Activated CD4-positive, alpha-beta T cell treated with anti-CD3 and anti-CD28 coated beads for 36 hours (primary cell): ENCODE measurements at regions not wholly inside any gene's neighbourhood (a gene's known extent, or its start where the extent isn't known, plus 50 kb on each side); places are given as distances from the start of the nearest gene placed in this dataset.

ENCODE experiments used
- ATAC-seq: fragments of 200-7000 bp; cut with Tn5 transposase; one replicate; pipeline ENCODE4 v1.10.0; 2021; ENCODE audit warnings: mild to moderate bottlenecking, moderate library complexity
- CTCF ChIA-PET: fragments of 350-600 bp; sonication (Branson Sonifier 250); formaldehyde crosslinking; loops from one replicate; lab custom pipeline; 2021; ENCODE audit warnings: antibody characterized with exemption; lab: Charles Lee
- POLR2A ChIA-PET: fragments of 350-600 bp; sonication (Branson Sonifier 250); formaldehyde crosslinking; loops from one replicate; lab custom pipeline; 2021; ENCODE audit warnings: antibody characterized with exemption, inconsistent platforms; lab: Charles Lee
- DNase-seq: peaks from one replicate; pipeline ENCODE4 v3.0.0-alpha.2; 2020
- H3K27ac Mint-ChIP-seq: one replicate; pipeline ENCODE4 v1.8.0; 2021; ENCODE audit warnings: mixed read lengths
- H3K27me3 Mint-ChIP-seq: one replicate; pipeline ENCODE4 v1.8.0; 2021; ENCODE audit warnings: mixed read lengths
- H3K36me3 Mint-ChIP-seq: one replicate; pipeline ENCODE4 v1.8.0; 2021; ENCODE audit warnings: low read depth, mixed read lengths
- H3K4me1 Mint-ChIP-seq: one replicate; pipeline ENCODE4 v1.8.0; 2021; ENCODE audit warnings: mixed read lengths
- H3K4me3 Mint-ChIP-seq: one replicate; pipeline ENCODE4 v1.8.0; 2021; ENCODE audit warnings: mild to moderate bottlenecking, moderate library complexity, mixed read lengths
- H3K9me3 Mint-ChIP-seq: one replicate; pipeline ENCODE4 v1.8.0; 2021; ENCODE audit warnings: low read depth, mixed read lengths
- intact Hi-C, 2 experiments: fragments of 100-400 bp; cut with DNase I in 1 of 2; cut with micrococcal nuclease in 1 of 2; formaldehyde crosslinking; loops; one replicate each; pipeline versions ENCODE4 v1.14.2 to v1.15.1; 2022 to 2024; cut with DNase I, micrococcal nuclease

DNA sequence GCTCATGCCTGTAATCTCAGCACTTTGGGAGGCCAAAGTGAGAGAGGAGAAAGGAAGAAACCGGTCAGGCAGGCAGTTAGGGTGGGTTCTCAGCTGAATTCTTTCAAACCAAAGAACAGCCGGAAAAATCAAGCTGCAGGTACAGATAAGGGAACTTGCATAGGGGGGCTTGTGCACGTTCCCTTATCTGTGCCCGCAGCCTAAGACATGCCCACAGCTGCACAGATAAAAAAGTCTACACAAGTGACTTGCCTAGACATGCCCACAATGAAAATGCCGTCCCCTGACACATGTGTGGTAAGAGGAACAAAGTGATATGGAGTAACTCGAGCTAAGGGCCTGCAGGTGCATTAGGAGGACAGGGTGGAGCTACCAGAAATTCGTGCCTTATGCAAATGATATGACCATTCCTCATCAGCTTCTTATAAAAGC is 175.8 kb upstream of the SALL4 start:
- DNase-seq, result no peak
- H3K4me3 Mint-ChIP-seq, result no peak overlapping the region
- no peaks in the 10 kb centered on the region for H3K36me3 Mint-ChIP-seq
- H3K4me1 Mint-ChIP-seq, result no peaks in the 10 kb centered on the region
- H3K9me3 Mint-ChIP-seq, result peaks cover 5% of the 10 kb centered on the region
- CTCF ChIA-PET, result interaction anchor here (0.6 kb wide), 1 partner anchor 46 kb away, joined by 3 read pairs; no protein-coding TSS in a partner anchor
- H3K27me3 Mint-ChIP-seq, result no peaks in the 10 kb centered on the region
- intact Hi-C loops, result no loop called here
- no peak overlapping the region for H3K27ac Mint-ChIP-seq
- no peak for ATAC-seq
- POLR2A ChIA-PET, result no interaction called here

DNA sequence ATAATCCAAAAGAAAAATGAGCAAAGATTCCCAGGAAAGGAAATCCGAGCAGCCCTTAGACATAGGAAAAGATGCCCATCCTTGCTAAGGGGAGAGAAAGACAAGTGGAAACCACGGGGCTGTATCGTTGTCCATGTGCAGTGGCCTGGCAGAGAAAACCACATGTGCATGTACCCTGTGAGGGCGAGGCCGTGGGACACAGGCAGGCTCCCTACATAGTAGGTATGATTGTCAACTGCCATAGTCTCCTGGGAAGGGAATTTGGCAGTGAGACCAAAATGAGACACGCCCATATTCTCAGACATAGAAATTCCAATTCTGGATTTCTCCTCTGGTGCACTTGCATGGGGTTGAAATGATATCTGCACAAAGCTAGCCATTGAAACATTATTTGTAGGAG is 169.7 kb upstream of the SALL4 start:
- CTCF ChIA-PET, result interaction anchor here (0.5 to 1.5 kb wide), 2 partner anchors 8 to 29 kb away, joined by 3 read pairs; no protein-coding TSS in a partner anchor

DNA sequence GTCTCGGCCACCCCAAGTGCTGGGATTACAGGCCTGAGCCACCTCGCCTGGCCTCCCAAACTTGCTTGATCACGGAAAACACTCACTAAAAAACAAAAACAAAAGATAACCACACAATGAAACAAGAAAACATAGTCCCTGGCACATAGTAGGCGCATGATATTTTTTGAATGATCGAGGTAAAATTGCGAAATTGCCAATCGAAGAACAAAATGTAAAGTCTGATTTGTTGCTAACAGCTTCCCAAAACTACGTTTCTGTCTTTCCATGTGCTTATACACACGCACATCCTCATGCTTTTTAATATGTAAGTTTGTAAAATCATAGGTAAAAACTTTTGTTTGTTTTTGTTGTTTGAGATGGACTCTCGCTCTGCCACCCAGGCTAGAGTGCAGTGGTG is 168.5 kb upstream of the SALL4 start:
- no peaks in the 10 kb centered on the region for H3K9me3 Mint-ChIP-seq
- H3K4me3 Mint-ChIP-seq, result no peak overlapping the region
- no peak for ATAC-seq
- H3K27me3 Mint-ChIP-seq, result peaks cover 4% of the 10 kb centered on the region
- H3K4me1 Mint-ChIP-seq, result no peaks in the 10 kb centered on the region
- H3K27ac Mint-ChIP-seq, result no peak overlapping the region
- intact Hi-C loops, result no loop called here
- no peak for DNase-seq
- ChIA-PET CTCF (interaction anchor here (1.4 to 1.5 kb wide), 2 partner anchors 9 to 270 kb away, joined by 3 to 4 read pairs; no protein-coding TSS in a partner anchor), POLR2A (no interaction called here)
- H3K36me3 Mint-ChIP-seq, result no peaks in the 10 kb centered on the region

More for the DNA sequence above, 169.7 kb upstream of the SALL4 start:
- Mint-ChIP-seq H3K4me1 (no peaks in the 10 kb centered on the region), H3K36me3 (no peaks in the 10 kb centered on the region), H3K9me3 (peaks cover 2% of the 10 kb centered on the region), H3K27ac (no peak overlapping the region), H3K27me3 (peaks cover 4% of the 10 kb centered on the region), H3K4me3 (no peak overlapping the region)
- intact Hi-C loops, result no loop called here
- ATAC-seq (no peak), DNase-seq (no peak)
- POLR2A ChIA-PET, result no interaction called here

DNA sequence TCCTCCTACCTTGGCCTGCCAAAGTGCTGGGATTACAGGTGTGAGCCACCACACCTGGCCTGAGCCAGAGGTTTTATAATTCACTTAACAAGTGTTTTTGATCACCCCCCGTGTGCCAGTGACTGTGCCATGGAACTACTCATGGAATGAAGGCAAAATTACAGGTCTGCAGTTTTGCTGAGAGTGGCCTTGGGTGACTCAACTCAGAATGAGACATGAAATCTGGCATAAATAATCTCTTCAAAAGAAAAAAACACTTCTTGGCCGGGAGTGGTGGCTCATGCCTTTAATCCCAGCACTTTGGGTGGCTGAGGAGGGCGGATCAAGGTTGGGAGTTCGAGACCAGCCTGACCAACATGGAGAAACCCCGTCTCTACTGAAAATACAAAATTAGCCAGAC is 166.9 kb upstream of the SALL4 start:
- Mint-ChIP-seq H3K27me3 (peaks cover 4% of the 10 kb centered on the region), H3K9me3 (no peaks in the 10 kb centered on the region), H3K4me3 (no peak overlapping the region), H3K27ac (no peak overlapping the region), H3K36me3 (no peaks in the 10 kb centered on the region), H3K4me1 (no peaks in the 10 kb centered on the region)
- ChIA-PET CTCF (no interaction called here), POLR2A (no interaction called here)
- DNase-seq (no peak), ATAC-seq (no peak)
- intact Hi-C loops, result no loop called here

- Mint-ChIP-seq H3K4me1 (no peaks in the 10 kb centered on the region), H3K9me3 (no peaks in the 10 kb centered on the region), H3K27me3 (peaks cover 4% of the 10 kb centered on the region), H3K27ac (no peak overlapping the region), H3K36me3 (no peaks in the 10 kb centered on the region), H3K4me3 (no peak overlapping the region)
- ChIA-PET POLR2A (no interaction called here), CTCF (no interaction called here)
- no peak for DNase-seq
- intact Hi-C loops, result no loop called here
- ATAC-seq, result no peak
Measured at GRCh38 chr20:51968151-51968550, 165.8 kb upstream of the SALL4 start.

DNA sequence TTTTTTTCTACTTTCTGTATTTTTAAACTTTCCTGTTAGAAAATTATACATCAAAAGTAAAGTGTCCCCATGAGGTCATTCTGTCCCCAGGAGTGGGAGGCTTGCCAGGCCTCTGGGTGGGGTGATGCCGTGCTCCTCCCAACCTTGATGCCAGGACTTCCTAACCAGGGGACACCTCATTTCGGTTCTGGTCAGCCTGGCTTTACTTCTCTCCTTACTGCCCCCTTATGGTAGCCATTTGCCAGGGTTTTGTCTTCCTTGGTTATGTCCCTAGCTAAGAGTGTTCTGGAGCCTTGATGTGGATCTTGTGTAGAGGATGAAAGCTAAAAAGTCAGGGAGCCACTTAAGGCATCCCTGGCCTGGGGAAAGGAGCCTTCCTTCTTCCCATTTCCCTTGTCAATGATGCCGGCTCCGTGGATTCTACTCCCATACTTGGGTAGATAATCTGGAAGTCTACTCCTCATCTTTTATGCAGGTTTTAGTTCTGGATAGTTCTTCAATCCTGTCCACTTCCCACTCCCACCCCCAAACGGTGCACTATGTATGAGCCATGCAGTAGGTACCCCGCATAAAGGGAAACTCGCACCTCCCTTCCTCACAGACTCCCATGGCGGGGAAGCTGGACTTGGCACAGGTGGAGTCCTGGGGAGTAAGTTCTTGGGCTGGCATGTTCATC is 164.1 kb upstream of the SALL4 start:
- H3K9me3 Mint-ChIP-seq, result no peaks in the 10 kb centered on the region
- no peak overlapping the region for H3K4me3 Mint-ChIP-seq
- DNase-seq (peak; percentile 25), ATAC-seq (no peak)
- intact Hi-C loops, result loop anchor here (1.0 kb wide), 2 partner anchors 166 to 327 kb away; no protein-coding TSS in a partner anchor
- no peaks in the 10 kb centered on the region for H3K36me3 Mint-ChIP-seq
- no peaks in the 10 kb centered on the region for H3K4me1 Mint-ChIP-seq
- ChIA-PET CTCF (interaction anchor here (0.7 to 1.7 kb wide), 6 partner anchors 9 to 759 kb away, joined by 3 to 6 read pairs (median 4); no protein-coding TSS in a partner anchor), POLR2A (no interaction called here)
- H3K27me3 Mint-ChIP-seq, result peaks cover 3% of the 10 kb centered on the region
- H3K27ac Mint-ChIP-seq, result no peak overlapping the region

DNA sequence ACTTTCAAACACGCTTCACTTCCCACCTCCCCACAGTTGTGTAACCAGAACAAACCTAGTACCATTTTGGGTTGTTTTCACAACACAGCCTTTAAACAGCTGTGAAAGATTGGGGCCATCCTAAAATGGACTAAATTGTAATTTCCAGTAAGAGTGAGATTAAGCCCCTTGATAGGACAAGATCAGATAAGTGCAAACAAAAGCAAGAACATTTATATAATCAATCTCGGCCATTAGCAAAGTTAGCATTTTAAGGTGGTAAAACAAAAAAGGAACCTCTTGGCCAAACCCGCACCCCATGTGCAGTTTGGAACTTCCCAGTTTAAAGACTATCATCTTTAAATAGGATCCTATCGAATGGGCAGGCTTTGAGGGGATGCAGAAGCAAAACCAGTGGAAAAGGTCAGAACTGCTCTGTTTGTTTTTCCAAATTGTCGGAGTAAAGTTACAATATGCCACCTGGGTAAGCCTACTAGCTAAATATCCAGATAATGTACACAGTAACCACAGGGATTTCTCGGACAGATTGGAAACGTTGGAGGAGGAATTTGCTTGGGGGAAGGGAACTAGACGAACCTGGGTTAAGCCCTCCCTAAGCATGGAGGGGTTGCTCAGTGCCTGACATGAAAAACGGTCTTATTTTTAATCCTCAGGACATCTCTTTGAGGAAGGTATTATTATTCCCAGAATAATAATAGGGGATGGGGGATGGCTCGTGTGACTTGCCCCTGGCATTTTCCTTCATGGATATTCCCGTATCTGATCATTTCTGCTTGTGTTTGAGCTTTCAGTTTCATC is 159.8 kb upstream of the SALL4 start:
- ChIA-PET POLR2A (no interaction called here), CTCF (no interaction called here)
- Mint-ChIP-seq H3K4me1 (no peaks in the 10 kb centered on the region), H3K9me3 (no peaks in the 10 kb centered on the region), H3K27me3 (peaks cover 19% of the 10 kb centered on the region), H3K4me3 (no peak overlapping the region), H3K27ac (no peak overlapping the region), H3K36me3 (no peaks in the 10 kb centered on the region)
- intact Hi-C loops, result no loop called here
- no peak for ATAC-seq
- DNase-seq, result no peak

- no peaks in the 10 kb centered on the region for H3K9me3 Mint-ChIP-seq
- H3K27ac Mint-ChIP-seq, result no peak overlapping the region
- H3K4me3 Mint-ChIP-seq, result no peak overlapping the region
- peaks cover 19% of the 10 kb centered on the region for H3K27me3 Mint-ChIP-seq
- ChIA-PET CTCF (no interaction called here), POLR2A (no interaction called here)
- no peak for ATAC-seq
- H3K4me1 Mint-ChIP-seq, result no peaks in the 10 kb centered on the region
- DNase-seq, result no peak
- no peaks in the 10 kb centered on the region for H3K36me3 Mint-ChIP-seq
- intact Hi-C loops, result no loop called here
Measured at GRCh38 chr20:51960047-51960675, 157.8 kb upstream of the SALL4 start.

GRCh38 chr20:51959066-51959542 is 156.8 kb upstream of the SALL4 start:
- H3K27ac Mint-ChIP-seq, result no peak overlapping the region
- peaks cover 19% of the 10 kb centered on the region for H3K27me3 Mint-ChIP-seq
- no peaks in the 10 kb centered on the region for H3K36me3 Mint-ChIP-seq
- DNase-seq (no peak), ATAC-seq (no peak)
- H3K4me1 Mint-ChIP-seq, result no peaks in the 10 kb centered on the region
- CTCF ChIA-PET, result no interaction called here
- intact Hi-C loops, result no loop called here
- POLR2A ChIA-PET, result no interaction called here
- H3K9me3 Mint-ChIP-seq, result no peaks in the 10 kb centered on the region
- no peak overlapping the region for H3K4me3 Mint-ChIP-seq

DNA sequence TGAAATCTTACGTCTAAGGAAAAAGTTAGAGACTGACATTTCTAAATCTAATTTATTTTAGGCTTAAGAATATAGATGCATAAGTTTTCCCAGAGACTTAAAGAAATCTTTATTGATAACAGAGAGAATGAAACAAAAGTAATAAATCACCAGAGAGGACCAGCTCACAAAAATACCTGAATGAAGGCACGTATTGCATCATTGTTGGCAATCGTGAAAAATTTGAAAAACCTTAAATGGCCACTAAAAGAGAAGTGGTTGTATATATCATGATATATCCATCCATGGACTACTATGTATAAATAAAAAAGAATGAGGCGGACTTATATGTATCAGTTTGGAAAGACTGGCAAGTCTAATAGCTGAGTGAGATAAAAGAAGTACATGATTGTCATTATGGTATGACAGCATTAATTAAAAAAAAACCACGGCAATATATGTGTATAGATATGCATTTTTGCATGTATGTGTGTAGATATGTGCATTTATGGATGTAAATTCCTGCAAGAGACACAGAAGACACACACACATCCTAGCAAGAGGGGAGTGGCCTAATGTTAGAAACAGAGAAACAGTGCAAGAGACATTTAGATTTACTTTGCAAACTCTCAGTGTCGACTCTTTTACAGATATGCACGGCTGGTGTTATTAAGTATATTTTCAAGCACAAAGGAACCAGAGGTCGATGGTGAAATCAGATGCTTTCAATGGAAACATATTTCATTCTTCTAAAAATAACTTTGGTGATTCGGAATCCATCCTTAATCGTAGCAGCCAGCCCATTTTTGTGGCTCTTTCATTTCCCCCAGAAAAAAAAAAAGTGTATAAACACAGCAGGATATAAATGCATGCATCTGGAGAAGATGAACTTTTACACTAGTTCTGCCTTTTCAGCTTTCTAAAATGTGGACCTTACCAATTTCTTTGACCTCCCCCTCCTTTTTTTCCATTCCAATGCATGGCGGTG is 156.1 kb upstream of the SALL4 start:
- Mint-ChIP-seq H3K9me3 (no peaks in the 10 kb centered on the region), H3K4me3 (no peak overlapping the region), H3K4me1 (no peaks in the 10 kb centered on the region), H3K36me3 (no peaks in the 10 kb centered on the region), H3K27me3 (peaks cover 19% of the 10 kb centered on the region), H3K27ac (no peak overlapping the region)
- no peak for DNase-seq
- intact Hi-C loops, result no loop called here
- no peak for ATAC-seq
- POLR2A ChIA-PET, result no interaction called here
- CTCF ChIA-PET, result interaction anchor here (0.5 kb wide), 1 partner anchor 218 kb away, joined by 3 read pairs; no protein-coding TSS in a partner anchor
